ENCODE measurements at regions not wholly inside any gene's neighbourhood (a gene's known extent, or its start where the extent isn't known, plus 50 kb on each side); places are given as distances from the start of the nearest gene placed in this dataset.

DNA sequence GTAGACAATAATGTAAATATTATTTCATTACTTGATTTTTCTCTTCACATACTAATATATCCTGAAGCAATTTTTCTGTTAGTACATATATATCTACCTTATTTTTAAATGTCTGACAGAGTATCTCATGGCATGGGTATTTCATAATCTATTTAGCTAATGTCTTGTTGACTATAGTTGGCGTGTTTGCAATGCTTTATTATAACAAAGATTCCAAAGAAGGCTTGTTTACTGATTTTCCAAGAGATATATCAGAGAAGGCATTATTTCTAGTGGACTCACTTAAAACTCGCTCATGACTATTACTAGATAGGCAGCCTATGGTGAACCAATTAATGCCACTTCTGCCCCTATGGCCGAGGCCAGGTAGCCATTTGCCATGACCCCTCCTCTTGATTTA is 152.4 kb upstream of the RORA start:
- TF ChIP-seq CTCF (IDR thresholded peaks at IDR 0.05; ENCODE audit: unreplicated experiment) = no peak
- H3K4me3 Mint-ChIP-seq (ENCODE audit: low read depth) = no peak overlapping the region
- H3K27me3 Mint-ChIP-seq = no peaks in the 10 kb centered on the region
- peaks cover 4% of the 10 kb centered on the region for H3K9me3 Mint-ChIP-seq (ENCODE audit: low read depth)
- no peak overlapping the region for H3K27ac Mint-ChIP-seq
- no peak for DNase-seq (ENCODE audit: low spot score, unreplicated experiment)
- H3K4me1 Mint-ChIP-seq (ENCODE audit: low read depth) = no peaks in the 10 kb centered on the region
- no peaks in the 10 kb centered on the region for H3K36me3 Mint-ChIP-seq (ENCODE audit: insufficient read depth)

GRCh38 chr15:61380270-61380669 is 151.2 kb upstream of the RORA start:
- no peak overlapping the region for H3K27ac Mint-ChIP-seq
- peaks cover 3% of the 10 kb centered on the region for H3K9me3 Mint-ChIP-seq (ENCODE audit: low read depth)
- DNase-seq (ENCODE audit: low spot score, unreplicated experiment) = no peak
- no peaks in the 10 kb centered on the region for H3K36me3 Mint-ChIP-seq (ENCODE audit: insufficient read depth)
- H3K27me3 Mint-ChIP-seq = no peaks in the 10 kb centered on the region
- no peaks in the 10 kb centered on the region for H3K4me1 Mint-ChIP-seq (ENCODE audit: low read depth)
- no peak for TF ChIP-seq CTCF (IDR thresholded peaks at IDR 0.05; ENCODE audit: unreplicated experiment)
- H3K4me3 Mint-ChIP-seq (ENCODE audit: low read depth) = no peak overlapping the region

- Mint-ChIP-seq H3K4me1 (ENCODE audit: low read depth) (no peaks in the 10 kb centered on the region), H3K36me3 (ENCODE audit: insufficient read depth) (no peaks in the 10 kb centered on the region), H3K27me3 (no peaks in the 10 kb centered on the region), H3K27ac (no peak overlapping the region), H3K4me3 (ENCODE audit: low read depth) (no peak overlapping the region), H3K9me3 (ENCODE audit: low read depth) (peaks cover 3% of the 10 kb centered on the region)
- TF ChIP-seq CTCF (IDR thresholded peaks at IDR 0.05; ENCODE audit: unreplicated experiment) = no peak
- no peak for DNase-seq (ENCODE audit: low spot score, unreplicated experiment)
Measured at GRCh38 chr15:61379005-61379404, 149.9 kb upstream of the RORA start.

DNA sequence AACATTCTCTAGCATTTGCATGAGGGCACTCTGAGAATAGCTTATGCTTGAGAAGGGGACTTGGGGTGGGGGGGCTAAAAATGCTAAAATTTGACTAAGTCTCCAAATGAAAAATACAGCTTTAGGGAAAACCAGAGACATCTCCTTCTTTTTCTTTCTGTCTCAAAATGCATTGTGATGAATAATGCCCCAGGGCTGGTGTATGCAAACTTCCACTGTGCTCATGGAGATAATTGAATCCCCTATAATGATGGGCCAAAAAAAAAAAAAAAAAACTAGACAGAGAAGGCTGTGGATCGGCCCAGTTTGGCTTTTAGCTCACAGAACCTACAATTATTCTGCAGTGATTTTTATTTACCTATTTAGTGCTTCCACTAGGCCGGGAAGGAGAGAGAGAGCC is 147.9 kb upstream of the RORA start:
- Mint-ChIP-seq H3K9me3 (ENCODE audit: low read depth) (peaks cover 3% of the 10 kb centered on the region), H3K4me1 (ENCODE audit: low read depth) (no peaks in the 10 kb centered on the region), H3K27me3 (peaks cover 7% of the 10 kb centered on the region), H3K27ac (no peak overlapping the region), H3K36me3 (ENCODE audit: insufficient read depth) (no peaks in the 10 kb centered on the region), H3K4me3 (ENCODE audit: low read depth) (no peak overlapping the region)
- TF ChIP-seq CTCF (IDR thresholded peaks at IDR 0.05; ENCODE audit: unreplicated experiment) = no peak
- no peak for DNase-seq (ENCODE audit: low spot score, unreplicated experiment)

DNA sequence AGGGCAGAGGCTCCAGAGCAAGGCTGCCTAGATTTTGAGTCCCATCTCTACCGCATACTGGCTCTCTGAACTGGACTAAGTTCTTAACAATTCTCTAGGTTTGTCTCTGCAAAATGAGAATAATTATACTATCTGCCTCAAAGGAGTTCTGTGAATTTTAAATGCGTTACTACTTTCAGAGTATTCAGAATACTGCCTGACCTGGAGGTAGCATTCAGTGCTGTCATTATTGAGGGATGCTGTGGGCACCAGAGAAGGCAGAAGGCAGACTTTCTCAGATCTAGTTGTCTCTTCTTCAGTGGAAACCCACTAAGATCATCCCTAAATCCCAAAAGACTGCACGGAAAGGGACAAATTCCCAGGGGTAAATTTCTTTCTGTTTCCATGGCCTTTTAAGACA is 147.4 kb upstream of the RORA start:
- H3K4me3 Mint-ChIP-seq (ENCODE audit: low read depth) = no peak overlapping the region
- no peaks in the 10 kb centered on the region for H3K36me3 Mint-ChIP-seq (ENCODE audit: insufficient read depth)
- no peak for TF ChIP-seq CTCF (IDR thresholded peaks at IDR 0.05; ENCODE audit: unreplicated experiment)
- DNase-seq (ENCODE audit: low spot score, unreplicated experiment) = no peak
- H3K4me1 Mint-ChIP-seq (ENCODE audit: low read depth) = no peaks in the 10 kb centered on the region
- H3K27ac Mint-ChIP-seq = no peak overlapping the region
- H3K27me3 Mint-ChIP-seq = peaks cover 7% of the 10 kb centered on the region
- peaks cover 3% of the 10 kb centered on the region for H3K9me3 Mint-ChIP-seq (ENCODE audit: low read depth)
